Ishikawa (cell line): ENCODE measurements at regions not wholly inside any gene's neighbourhood (a gene's known extent, or its start where the extent isn't known, plus 50 kb on each side); places are given as distances from the start of the nearest gene placed in this dataset.

Experiments used
- EGR1 ChIP-seq: IDR thresholded peaks from 2 replicates; pipeline ENCODE4 v1.6.1; 2012
- RAD21 ChIP-seq: IDR thresholded peaks from 2 replicates; pipeline ENCODE4 v1.6.1; 2012; ENCODE audit warnings: low read depth
- TEAD4 ChIP-seq: IDR thresholded peaks from 2 replicates; pipeline ENCODE4 v1.6.1; 2012
- TF ChIP-seq, protein P1 (sequence below): IDR thresholded peaks from 2 replicates; pipeline ENCODE4 v1.6.1; 2012; ENCODE audit warnings: low read depth, mild to moderate bottlenecking

DNA sequence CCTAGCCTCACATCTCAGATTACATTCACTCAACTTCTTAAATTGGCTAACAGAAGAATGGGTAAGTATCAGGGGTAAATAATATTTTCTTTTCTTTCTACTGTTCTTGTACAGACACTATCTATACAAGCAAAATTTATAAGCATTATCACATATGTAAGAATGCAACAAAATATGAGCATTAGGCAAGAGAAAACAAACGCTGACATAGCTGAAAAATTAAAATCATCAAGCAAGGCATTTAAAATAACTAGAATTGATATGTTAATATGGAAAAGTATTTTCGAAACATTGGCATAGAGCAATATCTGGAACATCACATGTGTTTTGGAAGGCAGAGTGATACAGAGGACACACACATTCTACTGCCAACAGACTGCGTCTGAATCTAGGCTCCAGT, 1175.3 kb upstream of the LRRN3 start:
- no peak for TF ChIP-seq TEAD4
- no peak for TF ChIP-seq RAD21
- TF ChIP-seq EGR1: no peak
- TF ChIP-seq, protein P1, sequence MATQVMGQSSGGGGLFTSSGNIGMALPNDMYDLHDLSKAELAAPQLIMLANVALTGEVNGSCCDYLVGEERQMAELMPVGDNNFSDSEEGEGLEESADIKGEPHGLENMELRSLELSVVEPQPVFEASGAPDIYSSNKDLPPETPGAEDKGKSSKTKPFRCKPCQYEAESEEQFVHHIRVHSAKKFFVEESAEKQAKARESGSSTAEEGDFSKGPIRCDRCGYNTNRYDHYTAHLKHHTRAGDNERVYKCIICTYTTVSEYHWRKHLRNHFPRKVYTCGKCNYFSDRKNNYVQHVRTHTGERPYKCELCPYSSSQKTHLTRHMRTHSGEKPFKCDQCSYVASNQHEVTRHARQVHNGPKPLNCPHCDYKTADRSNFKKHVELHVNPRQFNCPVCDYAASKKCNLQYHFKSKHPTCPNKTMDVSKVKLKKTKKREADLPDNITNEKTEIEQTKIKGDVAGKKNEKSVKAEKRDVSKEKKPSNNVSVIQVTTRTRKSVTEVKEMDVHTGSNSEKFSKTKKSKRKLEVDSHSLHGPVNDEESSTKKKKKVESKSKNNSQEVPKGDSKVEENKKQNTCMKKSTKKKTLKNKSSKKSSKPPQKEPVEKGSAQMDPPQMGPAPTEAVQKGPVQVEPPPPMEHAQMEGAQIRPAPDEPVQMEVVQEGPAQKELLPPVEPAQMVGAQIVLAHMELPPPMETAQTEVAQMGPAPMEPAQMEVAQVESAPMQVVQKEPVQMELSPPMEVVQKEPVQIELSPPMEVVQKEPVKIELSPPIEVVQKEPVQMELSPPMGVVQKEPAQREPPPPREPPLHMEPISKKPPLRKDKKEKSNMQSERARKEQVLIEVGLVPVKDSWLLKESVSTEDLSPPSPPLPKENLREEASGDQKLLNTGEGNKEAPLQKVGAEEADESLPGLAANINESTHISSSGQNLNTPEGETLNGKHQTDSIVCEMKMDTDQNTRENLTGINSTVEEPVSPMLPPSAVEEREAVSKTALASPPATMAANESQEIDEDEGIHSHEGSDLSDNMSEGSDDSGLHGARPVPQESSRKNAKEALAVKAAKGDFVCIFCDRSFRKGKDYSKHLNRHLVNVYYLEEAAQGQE: no peak
